ENCODE measurements at regions not wholly inside any gene's neighbourhood (a gene's known extent, or its start where the extent isn't known, plus 50 kb on each side); places are given as distances from the start of the nearest gene placed in this dataset.

DNA sequence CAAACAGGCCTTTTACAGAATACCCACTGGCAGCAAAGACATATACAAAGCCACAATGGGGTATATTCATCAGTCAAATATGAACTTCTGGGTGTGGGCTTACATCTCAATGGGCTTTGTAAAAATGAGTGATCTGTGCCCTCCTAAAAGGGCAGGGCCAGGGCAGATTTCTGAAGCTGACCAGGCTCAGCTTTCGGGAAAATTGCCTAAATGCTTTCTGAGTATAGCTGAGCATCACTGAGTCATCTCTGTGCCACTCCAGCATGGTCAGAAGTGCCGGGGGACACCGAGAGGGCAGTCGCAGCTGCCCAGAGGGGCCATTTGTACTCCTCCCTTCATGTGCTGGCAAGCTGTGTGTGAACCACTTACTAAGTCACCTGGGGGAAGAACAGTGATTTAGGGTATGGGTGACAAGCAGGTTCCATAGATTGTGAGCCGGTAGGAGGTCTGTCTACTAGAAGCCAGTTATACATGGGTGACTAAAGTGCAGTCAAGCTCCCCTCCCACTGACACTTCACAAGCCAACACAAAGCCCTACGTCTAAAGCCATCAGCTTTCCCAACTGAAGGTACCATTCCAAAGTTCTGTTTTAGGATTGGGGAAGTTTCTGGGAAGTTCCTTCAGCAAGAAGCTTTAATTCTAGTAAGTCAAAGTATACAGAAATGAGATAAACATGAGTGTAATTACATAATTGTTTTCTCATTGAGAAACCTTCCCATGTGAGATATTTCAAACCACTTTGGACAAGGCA is 147.6 kb upstream of the TAB2 start:
- no peak for TF ChIP-seq EZH2 (IDR thresholded peaks at IDR 0.05; ENCODE audit: borderline replicate concordance, low read length)
- TF ChIP-seq, protein P1, sequence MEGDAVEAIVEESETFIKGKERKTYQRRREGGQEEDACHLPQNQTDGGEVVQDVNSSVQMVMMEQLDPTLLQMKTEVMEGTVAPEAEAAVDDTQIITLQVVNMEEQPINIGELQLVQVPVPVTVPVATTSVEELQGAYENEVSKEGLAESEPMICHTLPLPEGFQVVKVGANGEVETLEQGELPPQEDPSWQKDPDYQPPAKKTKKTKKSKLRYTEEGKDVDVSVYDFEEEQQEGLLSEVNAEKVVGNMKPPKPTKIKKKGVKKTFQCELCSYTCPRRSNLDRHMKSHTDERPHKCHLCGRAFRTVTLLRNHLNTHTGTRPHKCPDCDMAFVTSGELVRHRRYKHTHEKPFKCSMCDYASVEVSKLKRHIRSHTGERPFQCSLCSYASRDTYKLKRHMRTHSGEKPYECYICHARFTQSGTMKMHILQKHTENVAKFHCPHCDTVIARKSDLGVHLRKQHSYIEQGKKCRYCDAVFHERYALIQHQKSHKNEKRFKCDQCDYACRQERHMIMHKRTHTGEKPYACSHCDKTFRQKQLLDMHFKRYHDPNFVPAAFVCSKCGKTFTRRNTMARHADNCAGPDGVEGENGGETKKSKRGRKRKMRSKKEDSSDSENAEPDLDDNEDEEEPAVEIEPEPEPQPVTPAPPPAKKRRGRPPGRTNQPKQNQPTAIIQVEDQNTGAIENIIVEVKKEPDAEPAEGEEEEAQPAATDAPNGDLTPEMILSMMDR (IDR thresholded peaks at IDR 0.05; ENCODE audit: low read length) = no peak
